ENCODE measurements at regions not wholly inside any gene's neighbourhood (a gene's known extent, or its start where the extent isn't known, plus 50 kb on each side); places are given as distances from the start of the nearest gene placed in this dataset.

GRCh38 chr21:24336491-24336890 is 1270.8 kb downstream of the MRPL39 start:
- DNase-seq (ENCODE audit: low spot score) = no peak

GRCh38 chr21:24323536-24323935 is 1283.7 kb downstream of the MRPL39 start:
- DNase-seq (ENCODE audit: low spot score) = no peak

- no peak for DNase-seq (ENCODE audit: low spot score)
Measured at GRCh38 chr21:24316277-24316922, 1290.9 kb downstream of the MRPL39 start.

GRCh38 chr21:24310788-24311187 is 1296.5 kb downstream of the MRPL39 start:
- DNase-seq (ENCODE audit: low spot score) = no peak

- DNase-seq (ENCODE audit: low spot score) = no peak
Measured at GRCh38 chr21:24308183-24308582, 1299.1 kb downstream of the MRPL39 start.

- DNase-seq (ENCODE audit: low spot score) = no peak
Measured at GRCh38 chr21:24302400-24302799, 1304.9 kb downstream of the MRPL39 start.

- no peak for DNase-seq (ENCODE audit: low spot score)
Measured at GRCh38 chr21:24298040-24298439, 1309.2 kb downstream of the MRPL39 start.

- no peak for DNase-seq (ENCODE audit: low spot score)
Measured at GRCh38 chr21:24294171-24294570, 1313.1 kb downstream of the MRPL39 start.

- DNase-seq (ENCODE audit: low spot score) = no peak
Measured at GRCh38 chr21:24290151-24290833, 1317.0 kb downstream of the MRPL39 start.

- no peak for DNase-seq (ENCODE audit: low spot score)
Measured at GRCh38 chr21:24289539-24289938, 1317.7 kb downstream of the MRPL39 start.

GRCh38 chr21:24280596-24280995 is 1326.7 kb downstream of the MRPL39 start:
- DNase-seq (ENCODE audit: low spot score) = no peak

GRCh38 chr21:24278711-24279110 is 1328.6 kb downstream of the MRPL39 start:
- no peak for DNase-seq (ENCODE audit: low spot score)

- DNase-seq (ENCODE audit: low spot score) = no peak
Measured at GRCh38 chr21:24276204-24276603, 1331.1 kb downstream of the MRPL39 start.

GRCh38 chr21:24275616-24276015 is 1331.7 kb downstream of the MRPL39 start:
- DNase-seq (ENCODE audit: low spot score) = no peak

- DNase-seq (ENCODE audit: low spot score) = no peak
Measured at GRCh38 chr21:24272521-24272938, 1334.8 kb downstream of the MRPL39 start.

GRCh38 chr21:24265987-24266386 is 1341.3 kb downstream of the MRPL39 start:
- DNase-seq (ENCODE audit: low spot score) = no peak

- no peak for DNase-seq (ENCODE audit: low spot score)
Measured at GRCh38 chr21:24260751-24261150, 1346.5 kb downstream of the MRPL39 start.

- no peak for DNase-seq (ENCODE audit: low spot score)
Measured at GRCh38 chr21:24259241-24259640, 1348.0 kb downstream of the MRPL39 start.

GRCh38 chr21:24255591-24255990 is 1351.7 kb downstream of the MRPL39 start:
- DNase-seq (ENCODE audit: low spot score) = no peak

- DNase-seq (ENCODE audit: low spot score) = no peak
Measured at GRCh38 chr21:24225431-24225830, 1381.8 kb downstream of the MRPL39 start.

- no peak for DNase-seq (ENCODE audit: low spot score)
Measured at GRCh38 chr21:24224422-24224821, 1382.9 kb downstream of the MRPL39 start.

- no peak for DNase-seq (ENCODE audit: low spot score)
Measured at GRCh38 chr21:24223624-24224023, 1383.7 kb downstream of the MRPL39 start.

- no peak for DNase-seq (ENCODE audit: low spot score)
Measured at GRCh38 chr21:24222676-24223075, 1384.6 kb downstream of the MRPL39 start.

- no peak for DNase-seq (ENCODE audit: low spot score)
Measured at GRCh38 chr21:24220446-24220845, 1386.8 kb downstream of the MRPL39 start.
